ENCODE measurements at regions not wholly inside any gene's neighbourhood (a gene's known extent, or its start where the extent isn't known, plus 50 kb on each side); places are given as distances from the start of the nearest gene placed in this dataset.

DNA sequence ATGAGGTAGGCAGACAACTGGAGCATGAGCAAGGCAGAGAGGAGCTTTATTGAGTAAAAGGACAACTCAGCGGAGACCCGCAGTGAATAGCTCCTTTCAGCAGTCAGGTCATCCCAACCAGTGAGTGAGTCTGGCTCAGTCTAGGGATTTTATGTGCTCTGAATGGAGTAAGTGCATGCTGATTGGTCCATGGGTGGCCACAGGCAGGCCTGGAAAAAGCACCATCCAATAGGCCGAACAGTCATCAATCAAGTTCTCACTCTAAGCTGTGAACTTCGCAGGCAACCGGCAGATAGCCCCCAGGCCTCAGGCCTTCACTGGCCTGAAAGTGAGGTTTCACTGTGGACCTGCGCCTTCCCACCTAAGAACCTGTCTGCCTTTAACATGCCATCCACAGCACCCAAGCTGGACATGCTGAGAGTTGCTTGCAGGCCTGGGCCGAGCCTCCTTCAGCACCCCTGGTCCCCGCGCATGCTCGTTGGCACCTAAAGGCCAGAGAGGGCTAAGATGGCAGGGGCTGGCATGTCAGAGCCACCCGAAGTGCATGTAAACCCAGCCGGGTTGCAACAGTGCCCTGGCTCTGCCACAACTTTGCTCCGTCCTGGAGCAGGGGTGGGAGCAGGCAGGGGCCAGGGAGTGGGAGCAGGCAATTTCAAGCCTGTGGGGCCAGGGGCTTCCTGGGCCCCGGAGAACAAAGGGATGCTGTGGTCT, 698.7 kb downstream of the SLITRK1 start:
- TF ChIP-seq, protein P1, sequence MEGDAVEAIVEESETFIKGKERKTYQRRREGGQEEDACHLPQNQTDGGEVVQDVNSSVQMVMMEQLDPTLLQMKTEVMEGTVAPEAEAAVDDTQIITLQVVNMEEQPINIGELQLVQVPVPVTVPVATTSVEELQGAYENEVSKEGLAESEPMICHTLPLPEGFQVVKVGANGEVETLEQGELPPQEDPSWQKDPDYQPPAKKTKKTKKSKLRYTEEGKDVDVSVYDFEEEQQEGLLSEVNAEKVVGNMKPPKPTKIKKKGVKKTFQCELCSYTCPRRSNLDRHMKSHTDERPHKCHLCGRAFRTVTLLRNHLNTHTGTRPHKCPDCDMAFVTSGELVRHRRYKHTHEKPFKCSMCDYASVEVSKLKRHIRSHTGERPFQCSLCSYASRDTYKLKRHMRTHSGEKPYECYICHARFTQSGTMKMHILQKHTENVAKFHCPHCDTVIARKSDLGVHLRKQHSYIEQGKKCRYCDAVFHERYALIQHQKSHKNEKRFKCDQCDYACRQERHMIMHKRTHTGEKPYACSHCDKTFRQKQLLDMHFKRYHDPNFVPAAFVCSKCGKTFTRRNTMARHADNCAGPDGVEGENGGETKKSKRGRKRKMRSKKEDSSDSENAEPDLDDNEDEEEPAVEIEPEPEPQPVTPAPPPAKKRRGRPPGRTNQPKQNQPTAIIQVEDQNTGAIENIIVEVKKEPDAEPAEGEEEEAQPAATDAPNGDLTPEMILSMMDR (IDR thresholded peaks at IDR 0.05): no peak
- DNase-seq (ENCODE audit: low spot score): no peak
- no peak for ATAC-seq (ENCODE audit: low FRiP score)

DNA sequence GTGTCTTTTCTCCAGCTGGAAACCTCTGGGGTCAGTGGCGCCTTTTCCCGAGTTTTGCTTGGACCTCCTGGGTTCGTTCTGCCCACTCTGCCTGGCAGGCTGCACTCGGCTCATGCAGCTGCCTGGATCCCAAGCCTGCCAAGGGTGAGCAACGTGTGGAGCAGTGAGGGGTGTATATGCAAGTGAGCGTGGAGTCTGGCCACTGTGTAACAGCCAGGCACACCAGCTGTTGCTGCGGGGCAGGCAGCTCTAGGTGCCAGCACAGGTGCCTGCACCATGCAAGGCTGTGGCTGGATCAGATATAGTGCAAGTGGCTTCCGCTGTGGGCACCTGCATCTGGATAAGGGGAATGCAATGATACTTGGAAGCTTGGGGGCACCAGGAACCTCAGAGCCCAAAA, 699.4 kb downstream of the SLITRK1 start:
- no peak for DNase-seq (ENCODE audit: low spot score)
- TF ChIP-seq, protein P1 (IDR thresholded peaks at IDR 0.05): no peak
- no peak for ATAC-seq (ENCODE audit: low FRiP score)

GRCh38 chr13:83178008-83178407, 704.3 kb downstream of the SLITRK1 start:
- ATAC-seq (ENCODE audit: low FRiP score) (no peak), DNase-seq (ENCODE audit: low spot score) (no peak)
- TF ChIP-seq, protein P1 (IDR thresholded peaks at IDR 0.05): no peak

DNA sequence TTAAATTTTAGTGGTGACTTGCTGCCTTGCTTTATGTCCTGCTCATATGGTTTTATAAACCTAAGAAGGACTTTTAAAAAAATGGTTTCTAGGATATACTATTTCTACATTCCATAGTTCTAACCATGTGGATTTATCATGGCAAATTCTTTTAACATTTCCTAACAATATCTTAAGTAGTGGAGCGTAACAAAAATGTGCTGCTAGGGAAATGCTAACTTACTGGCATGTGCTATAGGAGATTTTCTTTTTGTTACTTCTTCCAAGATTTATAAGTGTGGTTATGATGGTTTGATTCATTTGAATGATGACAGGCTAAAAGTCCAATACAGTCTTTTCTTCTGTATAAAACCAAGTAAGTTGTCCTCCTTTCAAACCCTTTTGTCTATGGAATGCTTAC, 713.7 kb downstream of the SLITRK1 start:
- TF ChIP-seq, protein P1 (IDR thresholded peaks at IDR 0.05): no peak
- ATAC-seq (ENCODE audit: low FRiP score) (no peak), DNase-seq (ENCODE audit: low spot score) (no peak)

GRCh38 chr13:83167203-83167602, 715.1 kb downstream of the SLITRK1 start:
- ATAC-seq (ENCODE audit: low FRiP score) (no peak), DNase-seq (ENCODE audit: low spot score) (no peak)
- TF ChIP-seq, protein P1 (IDR thresholded peaks at IDR 0.05): no peak

DNA sequence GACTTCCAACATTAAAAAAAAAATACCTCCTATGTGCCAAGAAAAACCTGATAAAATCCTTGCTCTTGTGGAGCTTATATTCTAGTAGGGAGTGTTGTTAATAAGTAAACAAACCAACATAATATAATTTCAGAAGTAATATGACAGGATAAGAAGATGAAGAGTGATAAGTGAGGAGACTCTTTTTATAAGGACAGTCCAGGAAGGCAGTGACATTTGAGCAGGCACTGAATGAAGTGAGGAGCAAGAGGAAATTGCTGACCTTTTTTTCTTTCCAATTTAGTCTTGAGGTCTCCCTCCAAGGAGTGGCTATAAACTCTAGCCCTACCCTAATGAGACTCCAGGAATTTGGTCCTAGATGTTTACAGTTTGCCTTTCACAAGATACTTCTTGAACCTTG, 715.7 kb downstream of the SLITRK1 start:
- ATAC-seq (ENCODE audit: low FRiP score) (no peak), DNase-seq (ENCODE audit: low spot score) (no peak)
- TF ChIP-seq, protein P1 (IDR thresholded peaks at IDR 0.05): no peak

DNA sequence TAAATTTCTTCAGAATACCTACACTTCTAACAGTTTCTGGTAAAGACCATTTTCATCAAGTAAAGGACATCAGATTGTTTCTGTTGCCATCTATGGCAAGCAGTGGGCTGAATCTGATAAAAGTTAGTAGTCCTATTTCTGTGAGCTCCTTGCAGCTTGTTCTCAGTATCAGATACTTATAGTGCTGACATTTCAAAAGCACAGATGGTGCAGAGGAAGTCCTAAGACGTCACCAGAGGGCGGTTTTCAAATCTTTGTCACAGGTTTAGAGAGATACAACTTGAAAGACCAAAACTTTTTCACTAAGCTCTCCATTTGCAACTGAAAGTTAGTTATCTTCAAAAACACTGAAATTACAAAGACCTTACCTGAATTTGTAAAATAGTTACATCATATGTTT, 719.8 kb downstream of the SLITRK1 start:
- TF ChIP-seq, protein P1 (IDR thresholded peaks at IDR 0.05): no peak
- no peak for DNase-seq (ENCODE audit: low spot score)

More for the DNA sequence above, 719.8 kb downstream of the SLITRK1 start:
- ATAC-seq (ENCODE audit: low FRiP score): no peak

All from omental fat pad (tissue), 3 donors.